Ureter (tissue), 1 donor: ENCODE measurements at regions not wholly inside any gene's neighbourhood (a gene's known extent, or its start where the extent isn't known, plus 50 kb on each side); places are given as distances from the start of the nearest gene placed in this dataset.
"Not testable (repeated sequence)": the region's sequence is repeated elsewhere in the genome, so short reads cannot be mapped to it uniquely, and the experiment has no call there.

Experiments
- DNase-seq: peaks from one replicate; pipeline ENCODE4 v3.0.0-alpha.2; 2020; ENCODE audit warnings: low spot score
- donor health status: DM: yes; HTN: yes; CAD: no.

GRCh38 chr12:60195483-60195882, 599.7 kb downstream of the SLC16A7 start:
- no peak for DNase-seq

GRCh38 chr12:60196366-60196765, 600.5 kb downstream of the SLC16A7 start:
- no peak for DNase-seq

GRCh38 chr12:60197589-60197988, 601.8 kb downstream of the SLC16A7 start:
- DNase-seq = no peak

- DNase-seq = no peak
These were observed 606.1 kb downstream of the SLC16A7 start for GRCh38 chr12:60201891-60202290.

GRCh38 chr12:60205500-60205899, 609.7 kb downstream of the SLC16A7 start:
- DNase-seq = no peak

- no peak for DNase-seq
These were observed 613.7 kb downstream of the SLC16A7 start for GRCh38 chr12:60209521-60209920.

- no peak for DNase-seq
These were observed 614.1 kb downstream of the SLC16A7 start for GRCh38 chr12:60209933-60210332.

GRCh38 chr12:60210756-60211155, 614.9 kb downstream of the SLC16A7 start:
- no peak for DNase-seq

- no peak for DNase-seq
These were observed 615.4 kb downstream of the SLC16A7 start for GRCh38 chr12:60211244-60211643.

- no peak for DNase-seq
These were observed 616.6 kb downstream of the SLC16A7 start for GRCh38 chr12:60212159-60213000.

- DNase-seq = not testable (repeated sequence)
These were observed 617.4 kb downstream of the SLC16A7 start for GRCh38 chr12:60213272-60213671.

- DNase-seq = no peak
These were observed 620.4 kb downstream of the SLC16A7 start for GRCh38 chr12:60216226-60216625.

- no peak for DNase-seq
These were observed 627.4 kb downstream of the SLC16A7 start for GRCh38 chr12:60223242-60223641.

GRCh38 chr12:60225216-60226000, 629.6 kb downstream of the SLC16A7 start:
- DNase-seq = no peak

GRCh38 chr12:60227916-60228315, 632.1 kb downstream of the SLC16A7 start:
- no peak for DNase-seq

GRCh38 chr12:60230056-60230455, 634.2 kb downstream of the SLC16A7 start:
- DNase-seq = no peak

GRCh38 chr12:60231303-60231702, 635.5 kb downstream of the SLC16A7 start:
- no peak for DNase-seq

GRCh38 chr12:60231976-60232907, 636.4 kb downstream of the SLC16A7 start:
- DNase-seq = no peak

- not testable (repeated sequence) for DNase-seq
These were observed 638.9 kb downstream of the SLC16A7 start for GRCh38 chr12:60234611-60235195.

GRCh38 chr12:60235261-60235660, 639.4 kb downstream of the SLC16A7 start:
- DNase-seq = no peak

GRCh38 chr12:60236416-60236815, 640.6 kb downstream of the SLC16A7 start:
- DNase-seq = not testable (repeated sequence)
